HG03060 (cell line): ENCODE measurements at regions not wholly inside any gene's neighbourhood (a gene's known extent, or its start where the extent isn't known, plus 50 kb on each side); places are given as distances from the start of the nearest gene placed in this dataset.
"Not testable (repeated sequence)": the region's sequence is repeated elsewhere in the genome, so short reads cannot be mapped to it uniquely, and the experiment has no call there.

Experiments
- ATAC-seq: cut with Tn5 transposase; IDR thresholded peaks from one replicate; pipeline ENCODE4 v1.9.1; 2021; ENCODE audit warnings: low read depth, moderate number of reproducible peaks; ENCODE audit not compliant: unreplicated experiment

DNA sequence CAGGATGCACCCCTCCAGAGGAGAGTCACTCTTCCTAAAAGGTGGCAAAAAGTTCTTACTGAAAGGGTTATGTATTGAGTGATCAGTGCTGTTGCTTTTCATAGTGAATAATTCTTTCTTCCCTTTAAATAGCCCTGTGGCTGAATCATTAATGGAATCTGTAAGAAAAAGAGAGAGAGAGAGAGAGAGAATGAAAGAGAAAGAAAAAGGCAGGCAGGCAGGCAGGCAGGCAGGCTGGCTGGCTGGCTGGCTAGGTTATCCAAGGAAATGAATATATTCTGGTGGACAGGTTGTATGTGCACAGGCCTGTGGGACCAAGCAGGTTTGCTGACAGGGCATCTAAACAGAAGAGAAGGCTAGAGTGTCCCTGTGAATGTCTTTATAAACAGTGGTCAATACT, 100.5 kb downstream of the DLEU7 start:
- ATAC-seq, result no peak

DNA sequence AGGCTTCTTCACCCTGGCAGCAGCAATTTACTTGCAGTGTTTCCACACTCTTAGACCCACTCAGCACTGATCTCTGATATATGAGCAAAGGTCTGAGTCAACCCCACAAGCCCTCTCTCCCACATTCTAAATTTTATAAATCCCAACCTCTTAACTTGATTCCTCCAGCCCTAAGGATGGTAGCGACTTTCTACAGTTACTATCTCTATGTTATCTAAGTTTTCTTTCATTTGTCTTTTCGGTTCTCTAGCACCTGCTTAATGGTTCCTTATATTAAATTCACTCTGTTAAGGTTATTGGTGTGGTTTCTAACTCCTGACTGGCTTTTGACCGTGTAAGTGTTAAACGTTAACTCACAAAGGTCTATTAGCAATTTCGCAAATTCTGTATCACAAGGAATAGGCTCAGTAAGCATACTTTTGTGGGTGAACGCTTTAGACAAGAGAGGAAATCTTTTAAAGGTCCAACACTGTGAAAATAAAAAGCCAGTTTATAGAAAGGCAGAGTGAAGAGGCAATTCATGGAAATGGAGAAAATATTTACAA, 99.3 kb downstream of the DLEU7 start:
- ATAC-seq, result no peak

DNA sequence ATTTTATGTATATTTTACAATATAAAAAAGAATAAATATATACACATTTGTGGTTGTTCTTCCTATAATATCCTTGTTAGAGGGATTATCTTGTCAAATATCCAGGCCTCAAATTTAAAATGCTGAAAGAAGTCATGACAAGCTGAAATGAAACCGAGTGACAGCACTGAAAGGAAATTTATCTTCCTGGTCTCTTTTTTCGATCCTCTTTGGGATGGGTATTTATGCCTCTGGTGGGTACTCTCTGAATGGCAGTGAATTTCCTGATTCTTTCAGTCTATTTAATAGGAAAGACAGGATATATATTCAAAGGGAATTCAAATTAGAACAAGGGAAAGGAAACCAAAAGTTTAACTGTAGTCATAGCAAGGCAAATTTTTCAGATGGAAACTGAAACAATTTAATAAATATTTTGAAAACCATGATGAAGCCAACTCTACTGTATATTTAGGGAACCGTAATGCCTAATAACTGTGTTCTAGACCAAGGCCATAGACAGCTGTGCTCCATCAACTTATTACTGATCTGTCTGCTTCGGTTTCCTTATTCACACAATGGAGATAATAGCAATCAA, 97.9 kb downstream of the DLEU7 start:
- ATAC-seq, result no peak

DNA sequence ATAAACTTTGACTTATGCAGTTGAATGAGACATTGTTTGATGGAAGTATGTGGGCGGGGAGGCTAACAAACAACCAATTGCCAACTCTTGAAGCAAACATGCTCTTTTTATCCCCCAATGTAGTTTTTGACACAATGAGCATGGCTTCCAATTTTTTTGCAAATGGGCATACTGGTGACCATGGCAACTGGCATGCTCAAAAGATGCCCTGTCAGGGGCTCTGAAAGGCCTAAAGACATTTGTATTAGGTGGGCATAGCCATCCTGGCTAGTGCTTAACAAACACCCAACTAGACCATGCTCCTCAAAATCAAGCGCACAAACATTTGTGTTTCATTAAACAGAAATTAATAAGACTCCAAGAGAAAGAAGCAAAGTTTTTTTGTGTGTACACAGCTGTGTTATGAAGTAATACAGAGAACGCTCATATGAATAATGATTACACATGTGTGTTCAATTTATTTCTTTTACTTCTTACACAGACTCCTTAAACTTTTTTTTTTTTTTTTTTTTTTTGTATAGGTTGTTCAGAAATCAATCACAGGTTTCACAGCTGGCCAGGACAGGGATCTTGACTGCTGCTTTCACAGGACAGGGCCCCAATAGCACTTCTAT, 95.6 kb downstream of the DLEU7 start:
- ATAC-seq, result no peak

DNA sequence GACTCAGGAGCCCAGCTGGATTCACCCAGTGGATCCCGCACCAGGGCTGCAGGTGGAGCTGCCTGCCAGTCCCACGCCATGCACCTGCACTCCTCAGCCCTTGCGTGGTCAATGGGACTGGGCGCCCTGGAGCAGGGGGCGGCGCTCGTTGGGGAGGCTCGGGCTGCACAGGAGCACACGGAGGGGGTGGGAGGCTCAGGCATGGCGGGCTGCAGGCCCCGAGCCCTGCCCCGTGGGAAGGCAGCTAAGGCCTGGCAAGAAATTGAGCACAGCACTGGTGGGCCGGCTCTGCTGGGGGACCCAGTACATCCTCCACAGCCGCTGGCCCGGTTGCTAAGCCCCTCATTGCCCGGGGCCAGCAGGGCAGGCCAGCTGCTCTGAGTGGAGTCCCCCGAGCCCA, 90.3 kb downstream of the DLEU7 start:
- ATAC-seq, result not testable (repeated sequence)

DNA sequence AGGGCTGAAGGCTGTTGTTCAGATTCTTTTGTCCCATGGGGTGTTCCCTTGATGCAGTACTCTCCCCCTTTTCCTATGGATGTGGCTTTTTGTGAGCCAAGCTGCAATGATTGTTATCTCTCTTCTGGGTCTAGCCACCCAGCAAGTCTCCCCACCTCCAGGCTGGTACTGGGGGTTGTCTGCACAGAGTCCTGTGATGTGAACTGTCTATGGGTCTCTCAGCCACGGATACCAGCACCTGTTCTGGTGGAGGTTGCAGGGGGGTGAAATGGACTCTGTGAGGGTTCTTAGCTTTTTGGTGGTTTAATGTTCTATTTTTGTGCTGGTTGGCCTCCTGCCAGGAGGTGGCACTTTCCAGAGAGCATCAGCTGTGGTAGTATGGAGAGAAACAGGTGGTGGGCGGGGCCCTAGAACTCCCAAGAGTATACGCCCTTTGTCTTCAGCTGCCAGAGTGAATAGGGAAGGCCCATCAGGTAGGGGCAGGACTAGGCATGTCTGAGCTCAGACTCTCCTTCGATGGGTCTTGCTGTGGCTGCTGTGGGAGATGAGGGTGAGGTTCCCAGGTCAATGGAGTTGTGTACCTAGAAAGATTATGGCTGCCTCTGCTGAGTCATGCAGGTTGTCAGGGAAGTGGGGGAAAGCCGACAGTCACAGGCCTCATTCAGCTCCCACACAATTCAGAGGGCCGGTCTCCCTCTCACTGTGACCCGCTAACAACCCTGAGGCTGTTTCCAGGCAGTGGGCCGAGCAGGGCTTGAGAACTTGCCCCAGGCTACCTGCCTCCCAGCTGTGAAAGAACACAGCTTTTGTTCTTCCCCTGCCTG, 87.4 kb downstream of the DLEU7 start:
- not testable (repeated sequence) for ATAC-seq

DNA sequence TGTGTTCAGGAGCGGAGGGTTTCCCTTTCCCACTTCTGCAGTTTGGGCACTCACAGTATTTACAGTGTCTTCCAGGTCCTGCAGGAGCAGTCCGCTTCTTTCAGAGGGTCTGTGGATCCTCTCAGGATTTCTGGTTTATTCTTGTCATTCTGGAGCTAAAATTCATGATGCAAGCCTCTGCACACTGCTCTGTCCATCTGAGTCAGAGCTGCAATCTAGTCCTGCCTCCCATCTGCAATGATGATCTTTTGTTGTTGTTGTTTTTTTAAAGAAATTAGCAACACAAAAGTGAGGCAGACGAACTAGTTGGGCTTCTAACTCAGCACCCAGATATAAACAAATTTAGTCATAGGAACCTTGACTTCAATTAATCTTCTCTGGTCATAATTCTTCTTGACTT, 86.5 kb downstream of the DLEU7 start:
- no peak for ATAC-seq

DNA sequence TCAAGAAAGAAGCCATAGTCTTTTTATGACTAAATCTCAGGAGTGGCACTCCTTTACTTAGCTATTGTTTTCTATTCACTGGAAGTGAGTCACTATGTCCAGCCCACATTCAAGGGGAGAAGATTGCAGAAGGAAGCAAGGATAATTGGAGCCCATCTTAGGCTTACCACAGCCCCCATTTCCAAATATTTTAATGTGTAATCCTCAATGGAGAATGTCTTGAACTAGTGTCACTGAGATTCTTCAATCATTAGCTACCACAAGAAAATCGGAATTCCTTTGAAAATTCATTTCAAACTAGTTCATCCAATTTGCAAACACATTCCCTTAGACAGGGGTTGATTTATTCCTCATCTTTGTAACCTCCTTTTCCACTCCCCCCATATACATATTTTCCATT, 84.7 kb downstream of the DLEU7 start:
- ATAC-seq, result no peak

DNA sequence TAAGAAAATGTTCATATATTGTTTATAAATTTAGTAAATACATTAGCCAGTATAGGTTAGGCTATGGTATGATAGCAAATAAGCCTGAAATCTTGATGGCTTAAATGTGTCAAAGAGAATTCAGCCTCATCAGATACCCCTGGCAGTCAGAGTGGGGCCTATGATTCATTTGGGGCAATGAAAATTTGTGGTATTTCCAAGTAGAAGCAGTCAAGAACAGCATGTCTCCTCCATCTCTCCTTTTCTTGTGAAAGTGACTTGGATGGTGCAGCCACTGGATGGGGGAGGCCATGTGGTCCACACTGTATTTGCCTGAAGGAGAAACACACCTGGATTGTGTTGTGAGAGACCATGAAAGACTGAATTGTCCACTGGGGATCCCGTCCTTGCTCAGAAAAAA, 82.7 kb downstream of the DLEU7 start:
- ATAC-seq, result no peak

DNA sequence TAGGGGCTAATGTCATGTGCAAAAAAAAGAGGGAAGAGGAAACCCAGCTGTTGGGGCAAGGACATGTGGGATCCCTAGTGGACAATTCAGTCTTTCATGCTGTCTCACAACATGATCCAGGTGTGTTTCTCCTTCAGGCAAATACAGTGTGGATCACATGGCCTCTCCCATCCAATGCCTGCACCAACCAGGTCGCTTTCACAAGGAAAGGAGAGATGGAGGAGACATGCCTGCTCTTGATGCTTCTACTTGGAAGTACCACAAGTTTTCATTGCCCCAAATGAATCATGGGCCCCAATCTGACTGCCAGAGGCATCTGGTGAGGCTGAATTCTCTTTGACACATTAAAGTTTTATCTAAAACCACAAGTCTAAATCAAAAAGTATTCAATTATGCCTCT, 82.1 kb downstream of the DLEU7 start:
- no peak for ATAC-seq

DNA sequence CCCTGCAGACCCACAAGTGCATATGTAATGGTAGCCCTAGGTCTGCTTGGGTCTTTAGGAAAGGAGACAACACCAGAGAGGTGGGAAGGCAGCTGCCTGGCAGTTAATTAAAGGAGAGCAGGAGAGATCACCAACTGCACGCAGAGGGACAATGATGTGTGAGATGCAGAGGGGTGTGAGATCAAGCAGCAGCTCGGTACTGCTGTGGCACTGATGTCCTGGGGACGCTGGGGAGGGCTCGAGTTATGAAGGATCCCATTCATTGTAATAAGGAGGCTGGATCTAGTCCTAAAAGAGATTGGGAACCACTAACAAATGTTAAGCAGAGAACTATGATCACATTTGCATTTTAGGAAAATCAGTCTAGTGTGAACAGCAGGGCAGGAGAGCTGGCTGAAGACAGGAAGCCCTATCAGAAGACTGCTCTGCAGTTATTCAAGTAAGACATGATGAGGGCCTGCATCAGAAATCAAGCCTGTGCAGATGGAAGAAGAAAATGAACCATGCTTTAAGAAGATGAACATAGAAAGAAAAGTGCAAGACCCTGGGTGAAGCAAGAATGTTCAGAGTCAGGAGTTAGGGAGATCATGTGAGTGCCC, 80.4 kb downstream of the DLEU7 start:
- no peak for ATAC-seq

DNA sequence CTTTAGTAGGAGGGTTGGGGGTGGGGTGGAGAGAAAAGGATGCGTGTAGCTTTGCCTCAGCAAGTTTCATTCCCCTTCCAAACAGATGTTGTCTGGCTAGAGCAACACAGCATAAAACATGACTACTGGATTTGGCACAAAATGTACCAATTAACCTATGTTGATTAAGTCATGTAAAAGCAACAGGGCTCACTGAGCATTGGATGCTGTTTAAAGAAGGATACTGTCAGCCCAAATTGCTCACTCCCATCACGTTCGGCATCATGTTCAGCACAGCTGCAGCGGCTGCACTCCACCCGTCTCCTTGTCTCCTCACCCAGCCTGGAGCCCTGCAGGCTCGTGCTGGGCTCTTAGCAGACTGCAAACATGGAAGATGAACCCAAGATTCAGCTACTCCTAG, 77.5 kb downstream of the DLEU7 start:
- no peak for ATAC-seq

DNA sequence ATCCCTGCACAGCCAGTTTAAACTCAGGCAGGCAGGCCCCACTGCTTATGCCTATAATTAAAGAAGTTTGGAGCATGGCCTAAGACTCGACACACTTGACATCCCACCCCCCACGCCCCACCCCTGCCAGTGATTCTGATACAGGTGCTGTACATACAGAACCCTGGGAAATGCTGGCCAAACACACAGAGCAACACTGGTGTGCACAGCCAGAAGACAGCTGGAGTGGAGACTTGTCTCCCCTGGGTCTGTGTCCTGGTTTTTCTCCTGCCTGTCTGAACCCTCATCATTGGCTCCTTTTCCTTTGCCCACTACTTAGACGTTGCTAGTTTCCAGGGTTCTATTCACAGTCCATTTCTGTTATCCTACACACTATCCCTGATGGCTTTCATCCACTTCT, 76.8 kb downstream of the DLEU7 start:
- no peak for ATAC-seq

DNA sequence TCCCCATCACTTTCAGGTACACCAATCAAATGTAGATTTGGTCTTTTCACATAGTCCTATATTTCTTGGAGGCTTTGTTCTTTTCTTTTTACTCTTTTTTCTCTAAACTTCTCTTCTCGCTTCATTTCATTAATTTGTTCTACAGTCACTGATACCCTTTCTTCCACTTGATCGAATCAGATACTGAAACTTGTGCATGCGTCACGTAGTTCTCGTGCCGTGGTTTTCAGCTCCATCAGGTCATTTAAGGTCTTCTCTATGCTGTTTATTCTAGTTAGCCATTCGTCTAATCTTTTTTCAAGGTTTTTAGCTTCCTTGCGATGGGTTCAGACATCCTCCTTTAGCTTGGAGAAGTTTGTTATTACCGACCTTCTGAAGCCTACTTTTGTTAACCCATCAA, 70.6 kb downstream of the DLEU7 start:
- ATAC-seq, result not testable (repeated sequence)
